Activated CD4-positive, alpha-beta T cell treated with anti-CD3 and anti-CD28 coated beads, Interleukin-10, Interleukin-2, amounts not matched to agents 100 ng/mL and 50 ng/mL, durations not matched to agents 16 hours and 8 hours (primary cell): ENCODE measurements at regions not wholly inside any gene's neighbourhood (a gene's known extent, or its start where the extent isn't known, plus 50 kb on each side); places are given as distances from the start of the nearest gene placed in this dataset.

Source experiments
- DNase-seq: peaks from one replicate; pipeline ENCODE4 v3.0.0-alpha.2; 2020

DNA sequence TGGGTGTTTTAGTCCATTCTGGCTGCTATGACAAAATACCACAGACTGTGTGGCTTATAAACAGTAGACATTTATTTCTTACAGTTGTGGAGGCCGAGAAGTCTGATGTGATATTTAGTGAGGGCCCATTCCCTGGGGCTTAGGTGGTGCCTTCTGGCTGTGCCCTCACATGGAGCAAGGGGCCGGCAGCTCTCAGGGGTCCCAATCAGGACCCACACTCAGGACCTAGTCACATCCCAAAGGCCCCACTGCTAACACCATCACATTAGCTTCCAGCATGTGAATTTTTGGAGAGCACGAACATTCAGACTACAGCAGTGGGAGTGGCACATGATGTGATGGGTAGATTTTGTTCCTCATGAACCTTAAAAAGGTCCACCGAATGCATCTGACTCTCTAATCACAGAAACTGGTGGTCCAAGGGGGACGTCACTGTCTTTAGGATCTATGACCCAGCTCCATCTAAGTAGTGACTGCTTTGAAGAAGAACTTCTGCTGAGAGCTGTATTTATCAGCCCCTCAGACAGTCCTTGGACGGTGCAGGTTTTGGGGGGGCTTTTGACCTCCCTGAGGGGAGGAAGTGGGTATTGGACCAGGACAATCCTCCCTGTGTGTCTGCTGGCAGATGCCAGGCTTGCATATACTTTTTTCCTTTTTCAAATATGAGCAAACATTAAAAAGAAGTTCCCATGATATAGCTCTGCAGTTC, 154.5 kb upstream of the ZNF32 start:
- DNase-seq = no peak

DNA sequence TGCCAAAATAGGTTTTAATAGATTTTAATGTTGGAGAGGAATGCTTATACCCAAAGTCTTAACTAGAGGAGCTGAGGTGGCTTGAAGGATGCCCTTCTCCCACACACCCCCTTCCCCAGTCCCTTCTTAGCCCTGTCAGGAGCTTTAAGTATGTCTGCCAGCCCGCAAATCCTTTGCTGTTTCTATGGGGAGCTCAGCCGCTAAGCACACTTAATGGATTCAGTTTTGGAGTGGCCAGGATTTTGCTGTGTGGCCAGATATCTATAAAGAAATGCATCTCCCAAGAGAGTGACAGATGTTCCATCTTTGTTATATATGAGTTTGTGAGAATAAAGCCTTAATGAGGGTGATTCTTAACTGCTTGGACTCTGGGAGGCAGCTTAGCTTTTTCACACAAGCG, 152.9 kb upstream of the ZNF32 start:
- DNase-seq = no peak

DNA sequence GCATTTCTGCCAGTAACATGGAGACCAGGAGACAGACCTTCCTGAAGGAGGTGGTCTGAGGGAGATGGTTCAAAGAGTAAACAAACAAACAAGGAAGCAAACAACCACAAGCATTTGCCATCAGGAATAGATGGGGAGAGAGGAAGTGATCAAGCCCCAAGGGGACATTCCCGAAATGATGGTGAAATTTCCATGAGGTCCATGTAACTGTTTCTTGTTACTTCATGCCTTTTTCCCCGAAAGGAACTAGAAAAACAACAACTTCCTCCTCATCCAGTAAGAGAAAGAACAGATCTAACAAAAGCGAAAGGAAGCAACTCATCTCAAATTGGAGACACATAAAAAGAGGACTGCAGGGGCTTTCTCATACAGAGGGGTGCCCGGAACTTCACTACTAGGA, 152.5 kb upstream of the ZNF32 start:
- peak; percentile 25 for DNase-seq

DNA sequence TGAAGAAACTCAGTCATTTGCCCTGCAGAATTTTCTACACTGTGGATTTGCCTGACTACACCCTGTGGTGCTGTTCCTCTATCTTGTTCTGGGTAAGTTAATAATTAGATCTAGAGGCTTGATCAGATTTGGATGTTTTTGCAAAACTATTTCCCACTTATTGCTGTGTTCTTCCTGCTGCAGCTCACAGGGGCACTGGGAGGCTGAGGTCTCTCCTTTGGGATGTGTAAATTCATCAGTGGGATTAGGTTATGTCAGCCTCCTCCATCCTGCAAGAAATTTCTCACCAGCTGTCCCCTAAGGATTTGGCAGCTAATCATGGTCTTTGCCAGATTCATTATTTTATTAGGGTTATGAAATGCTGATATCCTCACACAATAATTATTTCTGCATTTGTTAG, 148.1 kb upstream of the ZNF32 start:
- DNase-seq = no peak

DNA sequence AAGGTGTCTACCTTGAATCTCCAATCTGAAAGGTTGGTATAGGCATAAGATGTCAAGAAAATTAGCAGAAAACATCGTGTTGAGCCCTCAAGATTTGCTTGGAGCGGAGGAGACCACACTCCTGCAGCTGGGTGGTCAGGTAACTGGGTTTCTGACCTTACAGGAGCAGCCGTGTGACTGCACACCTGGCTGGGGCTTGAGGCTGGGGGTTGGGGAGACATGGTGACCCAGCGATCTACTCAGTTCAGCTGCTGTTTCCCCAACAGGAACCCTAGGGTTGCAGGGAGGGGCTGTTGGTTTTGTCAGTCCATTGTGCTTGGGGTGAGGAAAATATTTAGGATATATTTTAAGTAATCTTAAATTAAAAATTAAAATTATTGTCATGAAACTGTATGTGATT, 147.0 kb upstream of the ZNF32 start:
- no peak for DNase-seq

DNA sequence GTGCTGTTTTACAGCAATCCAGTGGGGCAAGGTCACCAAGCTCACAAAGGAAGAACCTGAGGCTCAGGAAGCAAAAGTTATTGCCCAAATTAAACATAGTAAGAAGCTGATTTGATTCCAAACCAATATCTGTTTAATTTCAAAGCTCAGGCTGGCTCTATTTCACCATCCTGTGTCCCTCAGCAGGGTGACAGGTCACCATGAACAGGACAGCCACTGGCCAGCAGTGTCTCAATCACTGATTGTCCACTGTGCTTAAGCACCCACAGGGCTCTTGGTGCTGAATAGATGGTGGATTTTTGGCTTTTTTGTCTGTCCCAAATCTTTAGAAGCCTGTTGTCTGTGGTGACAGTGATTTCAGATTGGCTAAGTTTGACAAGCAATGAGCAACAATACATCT, 146.4 kb upstream of the ZNF32 start:
- no peak for DNase-seq

DNA sequence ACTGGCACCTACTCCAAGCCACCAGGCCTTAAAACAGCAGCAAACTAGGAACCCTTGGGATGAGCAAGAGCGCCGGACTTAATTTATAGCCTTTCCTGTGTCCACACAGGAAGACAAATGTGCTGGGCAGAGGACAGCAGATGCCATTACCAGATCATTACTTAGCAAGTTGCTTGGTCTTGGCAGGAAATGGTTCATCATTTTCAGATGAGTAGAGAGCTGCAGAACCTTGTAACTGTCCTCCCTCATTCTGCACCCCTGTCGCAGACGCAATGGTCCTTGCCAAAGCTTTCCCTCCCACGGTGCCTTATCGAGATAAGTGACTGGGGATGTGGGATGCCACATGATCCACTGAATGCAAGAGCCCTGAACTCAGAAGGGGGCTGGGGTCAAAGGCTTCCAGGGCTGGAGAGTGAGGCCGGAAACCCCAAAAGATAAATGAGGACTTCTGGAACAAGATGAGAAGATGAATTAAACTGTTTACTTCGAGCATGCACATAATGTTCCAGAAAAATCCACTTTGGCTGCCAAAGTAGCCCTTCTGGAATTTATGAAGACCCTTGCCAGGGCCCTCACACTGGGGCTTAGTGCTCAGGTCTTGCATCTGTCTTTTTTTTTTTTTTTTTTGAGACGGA, 145.6 kb upstream of the ZNF32 start:
- no peak for DNase-seq

DNA sequence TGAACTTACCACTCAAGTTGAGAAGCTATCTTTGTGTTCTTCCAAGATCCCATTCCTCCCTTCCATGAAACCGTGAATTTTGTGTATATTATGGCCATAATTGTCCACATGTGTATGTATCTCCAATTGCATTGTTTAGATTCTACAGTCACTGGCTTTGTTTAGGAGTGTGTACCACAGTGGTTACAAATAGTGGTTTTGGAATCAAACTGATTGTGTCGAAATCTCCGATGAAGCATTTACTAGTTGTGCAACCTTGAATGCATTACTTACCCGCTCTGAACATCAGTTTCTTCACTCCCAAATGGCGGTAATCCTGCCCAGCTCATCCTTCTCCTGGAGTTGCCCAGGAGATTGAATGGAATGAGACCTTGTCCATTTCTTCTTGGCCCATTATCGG, 145.0 kb upstream of the ZNF32 start:
- no peak for DNase-seq

DNA sequence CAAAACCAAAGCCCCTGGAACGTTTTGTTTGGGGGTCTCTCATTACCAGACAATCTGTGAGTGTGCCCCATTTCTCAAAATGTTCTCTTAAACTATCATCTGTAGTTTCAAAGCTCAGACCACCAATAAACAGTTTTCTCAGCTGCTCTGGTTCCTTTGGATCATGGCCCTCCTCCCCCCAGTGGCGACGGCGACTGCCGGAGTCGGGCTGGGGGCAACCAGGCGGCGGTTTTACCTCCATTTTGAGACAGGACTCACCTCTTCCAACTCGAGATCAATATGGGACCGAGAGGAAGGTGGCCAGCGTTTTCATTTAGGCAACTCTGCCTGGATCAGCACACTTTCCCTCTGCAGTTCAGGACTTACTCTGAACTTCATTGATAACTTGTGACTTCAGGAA, 141.5 kb upstream of the ZNF32 start:
- DNase-seq = no peak

DNA sequence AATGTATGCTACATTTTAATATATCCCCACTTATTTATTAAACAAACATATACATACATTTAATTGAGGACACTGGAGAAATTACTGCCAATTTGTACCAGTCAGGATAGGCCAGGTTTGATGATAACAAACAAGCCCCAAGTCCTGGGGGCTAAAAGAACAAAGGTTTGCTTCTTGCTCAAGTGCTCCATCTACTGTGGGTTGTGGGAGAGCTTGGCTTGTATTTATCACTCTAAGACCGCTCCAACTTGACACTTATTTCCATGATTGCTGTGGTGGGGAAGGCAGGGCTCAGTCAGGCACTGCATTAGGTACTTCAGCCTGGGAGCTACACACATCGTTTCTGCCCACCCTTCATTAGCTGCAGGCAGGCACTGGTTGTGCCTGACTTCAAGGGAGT, 136.6 kb upstream of the ZNF32 start:
- DNase-seq = peak; percentile 10

DNA sequence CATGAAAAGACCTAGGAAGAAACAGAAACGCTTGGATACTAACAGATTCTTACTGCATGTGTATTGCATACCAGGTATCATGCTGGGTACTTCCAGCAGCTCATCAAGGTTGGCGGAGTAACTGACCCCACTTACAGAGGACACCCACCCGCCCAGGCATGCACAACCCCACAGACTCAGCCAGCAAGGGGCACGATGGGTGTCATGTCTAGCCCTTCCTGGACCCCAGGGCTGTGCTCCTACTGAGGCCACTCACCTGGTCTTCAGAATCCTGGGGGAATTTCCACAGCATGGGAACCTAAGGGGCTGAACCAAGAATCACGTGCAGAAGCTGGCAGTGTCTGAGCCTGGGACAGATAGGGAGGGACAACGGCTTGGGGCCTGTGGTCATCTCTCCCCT, 134.1 kb upstream of the ZNF32 start:
- no peak for DNase-seq

DNA sequence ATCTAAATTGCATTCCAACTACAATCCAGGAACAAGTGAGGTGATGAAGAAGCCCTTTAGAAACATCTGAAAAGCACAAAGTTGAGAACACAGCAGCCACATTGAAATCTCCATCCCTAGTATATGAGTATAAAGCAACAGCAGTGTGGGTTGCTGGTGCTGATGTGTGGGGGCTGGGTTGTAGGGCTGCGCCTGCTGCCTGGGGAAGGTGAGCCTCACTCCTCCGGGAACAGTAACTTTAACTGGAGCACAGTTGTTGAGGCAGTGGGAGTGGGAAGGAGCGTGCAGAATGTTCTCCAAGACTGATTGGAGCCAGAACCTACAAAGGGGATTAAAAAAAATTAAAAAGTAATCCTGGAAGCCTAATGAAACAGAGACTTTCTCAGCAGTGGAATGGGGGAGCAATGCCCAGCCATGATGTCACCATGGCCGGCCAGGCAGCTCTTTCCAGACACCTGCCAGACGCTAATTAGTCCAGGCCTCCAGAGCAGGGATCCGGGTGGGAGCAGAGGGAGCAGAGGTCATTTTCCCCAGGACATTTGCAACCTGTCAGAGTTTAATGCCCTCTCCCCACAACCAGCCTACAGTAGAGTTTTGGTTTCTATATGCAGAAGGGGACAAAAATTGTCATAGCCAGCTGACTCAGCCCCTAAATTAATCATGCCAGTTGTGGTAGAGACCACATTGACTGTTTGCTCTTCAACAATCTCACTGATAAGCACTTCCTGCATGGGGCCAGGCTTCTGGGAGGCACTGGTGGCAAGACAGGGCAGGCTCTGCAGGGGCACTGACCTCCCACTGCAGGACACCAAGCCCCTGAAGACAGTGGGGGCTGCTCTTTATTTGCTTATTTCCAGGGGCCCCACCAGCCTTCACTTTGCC, 133.0 kb upstream of the ZNF32 start:
- peak; percentile 82 for DNase-seq

DNA sequence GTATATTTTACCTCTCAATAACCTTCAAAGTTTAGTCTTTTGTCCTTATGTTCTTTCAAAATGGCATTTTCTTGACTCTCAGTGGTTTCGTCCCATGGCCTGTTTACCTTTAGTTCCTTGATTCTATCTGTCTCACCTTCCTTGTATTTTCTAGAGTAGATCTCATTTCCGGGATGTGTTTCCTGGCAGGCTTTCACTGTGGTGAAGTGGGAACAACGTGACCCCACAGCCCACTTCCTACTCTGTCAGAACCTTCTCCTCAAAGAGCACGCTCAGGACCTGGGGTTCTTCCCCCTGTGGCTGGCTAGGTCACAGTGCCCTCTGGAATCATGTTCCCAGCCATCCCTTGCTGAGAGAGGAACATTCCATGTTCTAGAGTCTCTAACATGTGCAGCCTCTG, 129.9 kb upstream of the ZNF32 start:
- DNase-seq = peak; percentile 6

DNA sequence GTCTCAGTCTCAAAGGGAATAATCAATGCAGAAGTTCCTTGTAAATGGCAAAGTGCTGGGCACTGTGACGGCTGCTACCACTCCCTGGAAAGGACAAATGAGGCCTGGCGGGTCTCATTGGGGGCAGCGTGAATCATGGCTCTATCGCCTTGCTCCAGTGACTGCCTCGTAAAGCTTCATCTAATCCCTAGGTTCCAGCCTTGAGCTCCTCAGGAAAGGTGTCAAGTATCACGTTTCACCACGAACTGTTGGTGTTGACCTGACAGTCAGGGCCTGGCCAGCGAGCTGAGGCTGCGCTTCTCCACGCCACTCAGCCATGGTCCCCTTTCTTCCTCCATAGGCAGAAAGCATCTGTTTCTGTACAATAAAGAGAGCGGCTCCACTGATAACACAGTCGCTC, 126.7 kb upstream of the ZNF32 start:
- DNase-seq = no peak

DNA sequence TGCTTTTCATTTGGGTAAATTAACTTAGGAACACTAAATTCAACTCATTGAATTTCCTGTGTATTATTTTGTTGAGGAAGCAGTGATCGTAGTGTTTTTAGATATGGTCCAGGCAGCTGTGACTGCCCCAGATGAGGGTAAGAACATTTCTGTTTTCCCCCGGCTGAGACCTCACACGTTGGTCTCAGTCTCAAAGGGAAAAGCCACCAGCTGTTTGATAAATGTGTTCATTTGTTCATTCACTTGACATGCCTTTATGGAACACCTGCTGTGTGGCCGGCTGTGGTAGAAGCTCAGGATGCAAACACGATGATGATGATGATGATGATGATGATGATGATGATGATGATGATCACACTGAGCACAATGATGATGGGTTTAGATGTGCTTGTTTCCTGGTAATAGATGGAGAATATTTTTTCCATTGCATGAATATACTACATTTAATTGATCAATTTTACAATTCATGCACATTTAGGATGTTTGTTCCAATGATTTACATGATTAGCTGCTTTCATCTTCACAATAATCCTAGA, 125.6 kb upstream of the ZNF32 start:
- DNase-seq = no peak

DNA sequence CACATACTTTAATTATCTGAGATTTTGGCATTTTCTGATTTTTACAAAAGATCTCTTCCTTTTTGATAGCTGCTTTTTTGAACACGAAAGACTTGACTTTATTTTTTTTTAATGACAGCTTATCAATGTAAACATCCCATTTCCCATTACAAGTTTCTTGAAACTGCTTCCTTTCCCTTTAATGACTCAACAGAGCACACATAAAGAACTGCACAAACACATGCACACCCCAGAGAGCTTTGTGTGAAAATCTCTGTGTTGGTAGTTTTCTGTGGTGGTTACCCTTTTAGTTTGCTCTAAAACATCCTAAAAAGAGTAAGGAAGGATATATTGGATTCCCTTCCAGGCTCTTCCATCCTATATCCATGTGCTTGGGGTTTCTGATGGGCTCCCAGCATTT, 125.1 kb upstream of the ZNF32 start:
- no peak for DNase-seq

DNA sequence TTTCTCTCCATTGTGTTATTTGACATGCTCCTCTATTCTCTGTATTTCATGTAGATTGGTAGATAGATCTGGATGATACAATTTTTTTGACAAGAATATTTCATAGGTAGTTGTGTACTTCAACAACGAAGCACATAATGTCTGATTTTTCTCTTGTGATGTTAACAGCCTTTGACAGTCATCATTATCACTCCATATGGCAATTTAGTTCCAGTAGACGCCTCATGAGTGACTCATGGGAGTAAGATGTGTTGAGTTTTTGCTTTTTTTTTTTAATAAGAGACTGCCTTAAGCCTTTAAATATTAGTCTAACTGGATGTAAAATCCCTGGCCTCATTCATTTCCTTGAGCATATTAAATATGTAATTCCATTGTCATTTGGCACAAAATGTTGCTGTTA, 123.5 kb upstream of the ZNF32 start:
- no peak for DNase-seq

DNA sequence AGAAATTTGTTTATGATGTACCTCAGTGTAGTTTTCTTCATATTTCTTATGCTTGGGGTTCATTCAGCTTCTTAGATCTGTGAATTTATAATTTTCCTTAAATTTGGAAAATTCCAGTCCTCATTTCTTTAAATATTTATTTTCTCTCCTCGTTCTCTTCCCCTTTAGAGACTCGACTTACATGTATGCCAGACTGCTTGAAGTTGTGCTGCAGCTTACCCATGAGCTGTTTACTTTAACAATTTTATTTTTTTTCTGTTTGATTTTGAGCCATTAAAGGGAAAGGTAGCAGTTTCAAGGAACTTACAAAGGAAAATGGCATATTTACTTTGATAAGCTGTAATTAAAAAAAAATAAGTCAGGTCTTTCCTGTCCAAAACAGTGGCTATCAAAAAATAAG, 123.0 kb upstream of the ZNF32 start:
- DNase-seq = no peak

DNA sequence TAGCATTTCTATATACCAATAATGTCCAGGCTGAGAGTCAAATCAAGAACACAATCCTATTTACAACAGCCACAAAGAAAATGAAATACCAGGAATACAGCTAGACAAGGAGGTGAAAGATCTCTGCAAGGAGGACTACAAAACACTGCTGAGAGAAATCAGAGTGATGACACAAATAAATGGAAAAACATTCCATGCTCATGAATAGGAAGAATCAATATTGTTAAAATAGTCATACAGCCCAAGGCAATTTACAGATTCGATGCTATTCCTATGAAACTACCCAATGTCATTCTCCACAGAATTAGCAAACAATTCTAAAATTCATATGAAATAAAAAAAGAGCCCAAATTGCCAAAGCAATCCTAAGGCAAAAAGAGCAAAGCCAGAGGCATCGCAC, 116.8 kb upstream of the ZNF32 start:
- DNase-seq = no peak

DNA sequence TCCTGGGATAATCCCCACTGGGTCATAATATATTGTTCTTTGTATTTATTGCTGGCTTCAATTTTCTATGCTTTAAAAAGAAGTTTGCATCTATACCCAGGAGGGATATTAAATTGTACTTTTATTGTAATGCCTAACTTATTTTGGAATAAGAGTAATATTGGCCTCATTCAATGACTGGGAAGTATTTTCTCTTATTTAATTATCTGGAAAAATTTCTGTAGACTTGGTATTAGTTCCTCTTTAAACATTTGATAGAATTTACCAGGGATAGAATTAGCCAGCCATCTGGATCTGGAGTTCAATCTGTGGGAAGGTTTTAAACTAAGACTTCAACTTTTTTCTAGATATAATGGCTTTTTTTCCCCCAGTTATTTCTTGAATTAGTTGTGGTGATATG, 115.2 kb upstream of the ZNF32 start:
- DNase-seq = no peak

DNA sequence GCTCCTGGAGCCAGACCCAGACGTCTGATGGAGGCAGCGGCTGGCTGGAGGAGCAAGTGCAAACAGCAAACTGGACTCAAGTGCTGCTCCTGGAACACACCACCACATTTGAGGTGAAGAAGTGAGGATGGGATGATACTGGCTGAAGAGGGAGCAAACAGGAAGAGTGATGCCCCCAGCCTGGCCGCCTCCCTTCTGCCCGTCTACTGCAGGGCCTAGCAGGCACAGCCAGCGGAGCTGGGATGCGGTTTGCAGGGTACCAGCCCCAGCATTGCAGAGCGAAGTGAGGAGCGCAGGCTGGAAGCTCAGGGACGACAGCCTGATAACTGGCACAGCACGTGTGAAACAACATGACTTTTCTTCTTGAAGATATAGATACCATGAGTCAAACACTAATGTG, 111.8 kb upstream of the ZNF32 start:
- DNase-seq = no peak

DNA sequence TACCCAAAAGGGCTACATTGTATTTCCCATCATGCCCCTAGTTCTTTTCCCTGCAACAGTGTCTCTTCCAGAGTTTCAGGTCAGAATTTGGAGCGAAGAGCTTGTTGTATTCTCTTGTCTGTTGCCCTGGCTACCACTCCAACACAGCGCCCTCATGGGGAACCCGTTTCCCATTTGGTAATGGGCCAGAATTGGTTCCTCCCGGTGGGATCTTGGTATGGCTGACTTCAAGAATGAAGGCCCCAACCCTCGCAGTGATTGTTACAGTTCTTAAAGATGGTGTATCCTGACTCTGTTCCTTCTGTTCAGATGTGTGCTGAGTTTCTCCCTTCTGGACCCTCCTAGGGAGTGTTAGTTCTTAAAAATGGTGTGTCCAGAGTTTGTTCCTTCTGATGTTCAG, 110.5 kb upstream of the ZNF32 start:
- no peak for DNase-seq

DNA sequence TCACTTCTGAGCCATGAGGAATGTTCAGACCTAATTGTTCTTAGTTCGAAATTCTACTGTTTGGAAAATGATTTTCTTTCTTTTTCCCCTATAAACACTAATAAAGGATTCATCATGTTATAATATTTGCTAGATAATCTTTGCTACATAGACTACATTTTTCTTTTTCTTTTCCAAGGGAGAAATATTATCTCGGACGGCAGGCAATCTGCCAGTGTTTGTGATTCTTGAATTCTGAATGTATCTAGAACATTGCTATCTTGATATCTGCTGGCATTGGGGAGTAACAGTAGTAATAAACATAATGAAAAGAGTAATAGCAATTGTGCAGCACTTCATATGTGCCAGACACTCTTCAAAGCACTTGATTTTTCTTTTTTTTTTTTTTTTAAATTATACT, 107.7 kb upstream of the ZNF32 start:
- no peak for DNase-seq
